Mesendoderm (in vitro differentiated cells): ENCODE measurements at regions not wholly inside any gene's neighbourhood (a gene's known extent, or its start where the extent isn't known, plus 50 kb on each side); places are given as distances from the start of the nearest gene placed in this dataset.
"Not testable (repeated sequence)": the region's sequence is repeated elsewhere in the genome, so short reads cannot be mapped to it uniquely, and the experiment has no call there.

Experiments
- DNase-seq: peaks from one replicate; pipeline ENCODE4 v3.0.0; 2013
- H2AK5ac ChIP-seq: 2 replicates; pipeline ENCODE4 v1.6.1; 2013; ENCODE audit warnings: low read length, inconsistent platforms
- H2BK120ac ChIP-seq: 2 replicates; pipeline ENCODE4 v1.6.1; 2013; ENCODE audit warnings: low read depth, mild to moderate bottlenecking, low read length, moderate library complexity, mixed read lengths
- H2BK15ac ChIP-seq: replicated peaks from 2 replicates; pipeline ENCODE4 v1.6.1; 2013; ENCODE audit warnings: low read depth, mild to moderate bottlenecking, moderate library complexity
- H2BK5ac ChIP-seq: 2 replicates; pipeline ENCODE4 v1.6.1; 2013; ENCODE audit warnings: low read length, inconsistent platforms
- H3K18ac ChIP-seq: 2 replicates; pipeline ENCODE4 v1.6.1; 2013; ENCODE audit warnings: mild to moderate bottlenecking, low read length, mixed read lengths
- H3K23ac ChIP-seq: one replicate; pipeline ENCODE4 v1.6.1; 2013; ENCODE audit warnings: low read length
- H3K27ac ChIP-seq: 2 replicates; pipeline ENCODE4 v1.5.1; 2013; ENCODE audit warnings: low read depth, mild to moderate bottlenecking, inconsistent platforms, low read length, moderate library complexity
- H3K27me3 ChIP-seq: 2 replicates; pipeline ENCODE4 v1.6.1; 2013; ENCODE audit warnings: low read length, control low read depth, mild to moderate bottlenecking, inconsistent platforms; ENCODE audit not compliant: insufficient read depth, poor library complexity
- H3K36me3 ChIP-seq: 2 replicates; pipeline ENCODE4 v1.6.1; 2013; ENCODE audit warnings: low read length, inconsistent platforms; ENCODE audit not compliant: control insufficient read depth, insufficient read depth
- H3K4ac ChIP-seq: one replicate; pipeline ENCODE4 v1.6.1; 2013; ENCODE audit warnings: low read depth, mild to moderate bottlenecking, low read length, moderate library complexity
- H3K4me1 ChIP-seq: 2 replicates; pipeline ENCODE4 v1.6.1; 2013; ENCODE audit warnings: low read depth, low read length, inconsistent platforms; ENCODE audit not compliant: control insufficient read depth
- H3K4me2 ChIP-seq: 2 replicates; pipeline ENCODE4 v1.6.1; 2013; ENCODE audit warnings: low read length
- H3K4me3 ChIP-seq: 2 replicates; pipeline ENCODE4 v1.5.1; 2013; ENCODE audit warnings: mild to moderate bottlenecking, low read length
- H3K56ac ChIP-seq: one replicate; pipeline ENCODE4 v1.6.1; 2013; ENCODE audit warnings: low read length
- H3K79me1 ChIP-seq: 2 replicates; pipeline ENCODE4 v1.6.1; 2013; ENCODE audit warnings: low read length, inconsistent platforms
- H3K79me2 ChIP-seq: 2 replicates; pipeline ENCODE4 v1.6.1; 2013; ENCODE audit warnings: mild to moderate bottlenecking, low read length; ENCODE audit not compliant: control insufficient read depth, insufficient read depth
- H3K9ac ChIP-seq: 2 replicates; pipeline ENCODE4 v1.6.1; 2013; ENCODE audit warnings: low read length, inconsistent platforms
- H4K5ac ChIP-seq: one replicate; pipeline ENCODE4 v1.6.1; 2013; ENCODE audit warnings: low read length
- H4K8ac ChIP-seq: one replicate; pipeline ENCODE4 v1.6.1; 2013; ENCODE audit warnings: low read depth, mild to moderate bottlenecking, control low read depth, low read length, moderate library complexity
- WGBS: extraction: QIAGEN DNeasy Blood & Tissue Kit; methylation state at CpG from one replicate; pipeline ENCODE4 v1.1.7; 2013; ENCODE audit warnings: low lambda C conversion rate, missing lambda C conversion rate; ENCODE audit not compliant: insufficient coverage; ENCODE audit errors: extremely low coverage; 5-methylcytosine and 5-hydroxymethylcytosine counted together

- no peak overlapping the region for H3K4ac ChIP-seq
- no peak overlapping the region for H4K8ac ChIP-seq
- no peaks in the 10 kb centered on the region for H3K79me1 ChIP-seq
- H3K9ac ChIP-seq: no peak overlapping the region
- no peaks in the 10 kb centered on the region for H3K79me2 ChIP-seq
- no peak overlapping the region for H2AK5ac ChIP-seq
- H2BK120ac ChIP-seq: no peak overlapping the region
- no peak overlapping the region for H3K23ac ChIP-seq
- no CpG with 5 or more reads among the region's 14 CpGs for WGBS
- no peak overlapping the region for H3K27ac ChIP-seq
- no peaks in the 10 kb centered on the region for H3K4me1 ChIP-seq
- H3K4me3 ChIP-seq: no peak overlapping the region
- H3K56ac ChIP-seq: peak overlapping the region; percentile 3
- DNase-seq: peak; percentile 22
- no peak overlapping the region for H3K18ac ChIP-seq
- H2BK15ac ChIP-seq: no peak overlapping the region
- no peaks in the 10 kb centered on the region for H3K36me3 ChIP-seq
- H3K4me2 ChIP-seq: no peak overlapping the region
- no peaks in the 10 kb centered on the region for H3K27me3 ChIP-seq
- no peak overlapping the region for H4K5ac ChIP-seq
- no peak overlapping the region for H2BK5ac ChIP-seq
These were observed 124.5 kb upstream of the SALL4 start for GRCh38 chr20:51926670-51927305.

DNA sequence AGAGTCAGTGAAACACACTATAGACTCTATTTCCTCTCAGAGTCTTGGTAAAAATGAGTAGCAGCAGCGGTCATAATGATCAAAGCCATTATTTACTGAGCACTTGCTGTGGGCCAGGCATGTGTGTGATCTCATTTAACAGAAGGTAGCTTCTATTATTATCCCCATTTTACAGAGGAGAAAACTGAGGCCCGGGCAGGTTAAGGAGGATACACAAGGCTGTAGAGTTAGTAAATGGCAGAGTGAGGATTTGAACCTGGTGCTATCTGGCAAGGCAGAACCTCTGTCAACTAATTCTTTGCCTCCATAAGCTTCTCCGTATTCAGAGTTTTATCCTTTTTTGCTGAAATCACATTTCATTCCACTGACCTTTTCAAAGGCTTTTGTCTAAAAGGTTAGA, 122.2 kb upstream of the SALL4 start:
- H2AK5ac ChIP-seq: no peak overlapping the region
- no peak overlapping the region for H3K4me2 ChIP-seq
- no peaks in the 10 kb centered on the region for H3K79me1 ChIP-seq
- H3K27me3 ChIP-seq: no peaks in the 10 kb centered on the region
- H3K36me3 ChIP-seq: no peaks in the 10 kb centered on the region
- DNase-seq: no peak
- no peak overlapping the region for H2BK15ac ChIP-seq
- H4K8ac ChIP-seq: no peak overlapping the region
- H3K56ac ChIP-seq: no peak overlapping the region
- H3K4ac ChIP-seq: no peak overlapping the region
- no peaks in the 10 kb centered on the region for H3K79me2 ChIP-seq
- no peak overlapping the region for H3K4me3 ChIP-seq
- H3K4me1 ChIP-seq: no peaks in the 10 kb centered on the region
- no peak overlapping the region for H3K23ac ChIP-seq
- no peak overlapping the region for H2BK5ac ChIP-seq
- H3K27ac ChIP-seq: no peak overlapping the region
- WGBS: no CpG with 5 or more reads among the region's 3 CpGs
- no peak overlapping the region for H3K9ac ChIP-seq
- no peak overlapping the region for H2BK120ac ChIP-seq
- H3K18ac ChIP-seq: no peak overlapping the region
- no peak overlapping the region for H4K5ac ChIP-seq

DNA sequence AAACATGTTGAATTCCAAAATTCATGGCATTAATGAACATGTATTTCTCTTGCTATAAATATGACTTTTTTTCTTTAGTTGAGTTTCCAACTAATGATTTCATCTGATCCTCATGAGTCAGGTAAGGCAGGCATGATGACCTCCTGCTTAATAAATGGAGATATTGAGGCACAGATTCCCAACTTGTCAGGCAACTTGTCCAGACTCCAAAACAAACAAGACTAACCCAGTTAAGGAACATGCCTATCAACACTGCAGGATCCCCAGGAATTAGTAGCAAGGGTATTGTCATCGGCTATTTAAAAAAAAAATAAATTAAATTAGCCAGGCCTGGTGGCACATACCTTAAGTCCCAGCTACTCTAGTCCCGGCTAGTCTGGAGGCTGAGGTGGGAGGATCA, 121.3 kb upstream of the SALL4 start:
- no peak overlapping the region for H4K5ac ChIP-seq
- no peaks in the 10 kb centered on the region for H3K36me3 ChIP-seq
- no peak overlapping the region for H3K27ac ChIP-seq
- H3K27me3 ChIP-seq: no peaks in the 10 kb centered on the region
- no peak overlapping the region for H3K23ac ChIP-seq
- H3K79me2 ChIP-seq: no peaks in the 10 kb centered on the region
- DNase-seq: no peak
- WGBS: no CpG with 5 or more reads among the region's 2 CpGs
- no peak overlapping the region for H2BK120ac ChIP-seq
- no peak overlapping the region for H3K4ac ChIP-seq
- no peak overlapping the region for H2BK5ac ChIP-seq
- no peak overlapping the region for H3K56ac ChIP-seq
- no peak overlapping the region for H4K8ac ChIP-seq
- H2BK15ac ChIP-seq: no peak overlapping the region
- H3K4me2 ChIP-seq: no peak overlapping the region
- no peak overlapping the region for H3K9ac ChIP-seq
- H3K4me3 ChIP-seq: no peak overlapping the region
- H3K18ac ChIP-seq: no peak overlapping the region
- H3K4me1 ChIP-seq: no peaks in the 10 kb centered on the region
- H3K79me1 ChIP-seq: no peaks in the 10 kb centered on the region
- no peak overlapping the region for H2AK5ac ChIP-seq

DNA sequence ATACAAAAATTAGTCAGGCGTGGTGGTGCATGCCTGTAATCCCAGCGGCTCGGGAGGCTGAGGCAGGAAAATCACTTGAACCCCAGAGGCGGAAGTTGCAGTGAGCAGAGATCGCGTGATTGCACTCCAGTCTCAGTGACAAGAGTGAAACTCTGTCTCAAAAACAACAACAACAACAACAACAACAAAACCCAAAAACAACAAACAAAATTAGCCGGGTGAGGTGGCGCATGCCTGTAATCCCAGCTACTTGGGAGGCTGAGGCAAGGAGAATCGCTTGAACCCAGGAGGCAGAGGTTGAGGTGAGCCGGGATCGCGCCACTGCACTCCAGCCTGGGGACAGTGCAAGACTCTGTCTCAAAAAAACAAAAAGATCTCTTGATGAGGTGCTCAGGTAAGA, 120.5 kb upstream of the SALL4 start:
- not testable (repeated sequence) for H3K4me2 ChIP-seq, H3K56ac ChIP-seq, H4K5ac ChIP-seq, H3K4ac ChIP-seq, H2BK5ac ChIP-seq, DNase-seq, H3K9ac ChIP-seq, H4K8ac ChIP-seq, H3K79me1 ChIP-seq, H2BK15ac ChIP-seq, H2BK120ac ChIP-seq, H3K36me3 ChIP-seq, H3K18ac ChIP-seq, H2AK5ac ChIP-seq, H3K4me1 ChIP-seq, H3K27me3 ChIP-seq, H3K79me2 ChIP-seq, H3K4me3 ChIP-seq, H3K27ac ChIP-seq, H3K23ac ChIP-seq
- no CpG with 5 or more reads among the region's 12 CpGs for WGBS

GRCh38 chr20:51918561-51918960, 116.2 kb upstream of the SALL4 start:
- Histone ChIP-seq H3K56ac (no peak overlapping the region), H3K4me3 (no peak overlapping the region), H3K27me3 (no peaks in the 10 kb centered on the region), H2BK5ac (no peak overlapping the region), H2BK120ac (no peak overlapping the region), H3K4ac (no peak overlapping the region), H3K9ac (no peak overlapping the region), H3K4me2 (no peak overlapping the region), H3K18ac (no peak overlapping the region), H2AK5ac (no peak overlapping the region), H4K5ac (no peak overlapping the region), H3K23ac (no peak overlapping the region), H3K36me3 (no peaks in the 10 kb centered on the region), H3K79me1 (no peaks in the 10 kb centered on the region), H3K4me1 (peaks cover 2% of the 10 kb centered on the region), H3K27ac (no peak overlapping the region), H3K79me2 (no peaks in the 10 kb centered on the region), H4K8ac (no peak overlapping the region), H2BK15ac (peak overlapping the region; percentile 19)
- no peak for DNase-seq
- WGBS: no CpG with 5 or more reads among the region's 7 CpGs

DNA sequence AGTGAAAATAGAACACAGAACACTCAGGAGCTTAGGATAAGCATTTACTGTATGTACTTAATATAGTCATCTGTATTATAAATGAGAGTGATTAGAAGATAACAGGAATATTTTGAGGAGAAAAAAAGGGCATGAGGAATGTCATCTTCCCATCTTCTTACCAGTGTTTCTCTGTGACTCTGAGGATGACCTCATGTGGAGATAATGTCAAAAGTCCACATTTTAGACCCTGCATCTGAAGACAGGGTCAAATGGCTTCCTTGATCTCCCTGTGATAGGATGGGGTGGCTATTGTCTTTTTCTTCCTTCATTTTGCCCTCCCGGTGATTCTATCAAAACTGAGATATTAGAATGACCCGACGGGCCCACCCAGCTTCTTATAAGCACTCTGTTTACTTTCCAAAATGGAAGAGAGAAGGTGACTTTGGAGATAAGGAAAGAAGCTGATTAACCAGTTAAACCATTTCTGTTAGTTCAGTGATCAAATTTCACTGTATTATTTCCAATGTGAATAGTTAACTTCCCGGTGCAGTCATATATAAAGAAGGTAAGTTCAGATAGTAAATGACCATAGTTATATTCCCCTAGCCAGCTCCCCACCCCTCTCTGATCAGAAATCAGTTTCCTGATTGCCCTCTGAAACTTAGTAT, 115.7 kb upstream of the SALL4 start:
- no peak overlapping the region for H3K4me2 ChIP-seq
- H3K4ac ChIP-seq: no peak overlapping the region
- no peak overlapping the region for H4K8ac ChIP-seq
- H3K18ac ChIP-seq: no peak overlapping the region
- DNase-seq: peak; percentile 52
- no peak overlapping the region for H2AK5ac ChIP-seq
- H3K79me1 ChIP-seq: no peaks in the 10 kb centered on the region
- no peaks in the 10 kb centered on the region for H3K79me2 ChIP-seq
- no peaks in the 10 kb centered on the region for H3K27me3 ChIP-seq
- H3K4me1 ChIP-seq: peaks cover 2% of the 10 kb centered on the region
- H2BK15ac ChIP-seq: no peak overlapping the region
- H3K23ac ChIP-seq: no peak overlapping the region
- no peak overlapping the region for H2BK5ac ChIP-seq
- no peak overlapping the region for H3K9ac ChIP-seq
- H3K56ac ChIP-seq: no peak overlapping the region
- no peak overlapping the region for H3K4me3 ChIP-seq
- H4K5ac ChIP-seq: no peak overlapping the region
- no peak overlapping the region for H2BK120ac ChIP-seq
- WGBS: no CpG with 5 or more reads among the region's 4 CpGs
- H3K36me3 ChIP-seq: no peaks in the 10 kb centered on the region
- H3K27ac ChIP-seq: no peak overlapping the region
